Omental fat pad (tissue), 3 donors: ENCODE measurements at regions not wholly inside any gene's neighbourhood (a gene's known extent, or its start where the extent isn't known, plus 50 kb on each side); places are given as distances from the start of the nearest gene placed in this dataset.

ENCODE experiments used
- ATAC-seq: fragments of 150-250 bp; one replicate; pipeline ENCODE4 v1.9.1; 2016; ENCODE audit warnings: mild to moderate bottlenecking, moderate library complexity; ENCODE audit not compliant: low FRiP score
- DNase-seq: peaks from one replicate; pipeline ENCODE4 v3.0.0-alpha.2; 2019; ENCODE audit warnings: low spot score
- CTCF ChIP-seq, 3 donors: fragments of 450-650 bp; IDR thresholded peaks; one replicate each; pipeline ENCODE4 v1.5.1; 2016 to 2017; ENCODE audit warnings: antibody characterized with exemption in 3 of 3, mild to moderate bottlenecking in 3 of 3, moderate library complexity in 2 of 3

- DNase-seq = no peak
- ATAC-seq = no peak
- TF ChIP-seq CTCF (IDR thresholded peaks at IDR 0.05) = no peak
Measured at GRCh38 chr1:30403726-30404125, 319.7 kb downstream of the MATN1 start.

GRCh38 chr1:30403061-30403645 lies 320.2 kb downstream of the MATN1 start:
- no peak for TF ChIP-seq CTCF (IDR thresholded peaks at IDR 0.05)
- ATAC-seq (no peak), DNase-seq (no peak)

GRCh38 chr1:30402031-30402430 lies 321.4 kb downstream of the MATN1 start:
- no peak for TF ChIP-seq CTCF (IDR thresholded peaks at IDR 0.05)
- no peak for DNase-seq
- no peak for ATAC-seq

GRCh38 chr1:30400507-30400906 lies 322.9 kb downstream of the MATN1 start:
- no peak for DNase-seq
- ATAC-seq = no peak

GRCh38 chr1:30399026-30399425 lies 324.4 kb downstream of the MATN1 start:
- no peak for DNase-seq
- ATAC-seq = no peak
- no peak for TF ChIP-seq CTCF (IDR thresholded peaks at IDR 0.05)

More at GRCh38 chr1:30400507-30400906, 322.9 kb downstream of the MATN1 start:
- no peak for TF ChIP-seq CTCF (IDR thresholded peaks at IDR 0.05)

GRCh38 chr1:30397576-30397975 lies 325.8 kb downstream of the MATN1 start:
- no peak for TF ChIP-seq CTCF (IDR thresholded peaks at IDR 0.05)
- no peak for ATAC-seq
- DNase-seq = no peak

GRCh38 chr1:30395631-30396030 lies 327.8 kb downstream of the MATN1 start:
- no peak for TF ChIP-seq CTCF (IDR thresholded peaks at IDR 0.05)
- ATAC-seq (no peak), DNase-seq (no peak)
